ENCODE measurements at regions not wholly inside any gene's neighbourhood (a gene's known extent, or its start where the extent isn't known, plus 50 kb on each side); places are given as distances from the start of the nearest gene placed in this dataset.

DNA sequence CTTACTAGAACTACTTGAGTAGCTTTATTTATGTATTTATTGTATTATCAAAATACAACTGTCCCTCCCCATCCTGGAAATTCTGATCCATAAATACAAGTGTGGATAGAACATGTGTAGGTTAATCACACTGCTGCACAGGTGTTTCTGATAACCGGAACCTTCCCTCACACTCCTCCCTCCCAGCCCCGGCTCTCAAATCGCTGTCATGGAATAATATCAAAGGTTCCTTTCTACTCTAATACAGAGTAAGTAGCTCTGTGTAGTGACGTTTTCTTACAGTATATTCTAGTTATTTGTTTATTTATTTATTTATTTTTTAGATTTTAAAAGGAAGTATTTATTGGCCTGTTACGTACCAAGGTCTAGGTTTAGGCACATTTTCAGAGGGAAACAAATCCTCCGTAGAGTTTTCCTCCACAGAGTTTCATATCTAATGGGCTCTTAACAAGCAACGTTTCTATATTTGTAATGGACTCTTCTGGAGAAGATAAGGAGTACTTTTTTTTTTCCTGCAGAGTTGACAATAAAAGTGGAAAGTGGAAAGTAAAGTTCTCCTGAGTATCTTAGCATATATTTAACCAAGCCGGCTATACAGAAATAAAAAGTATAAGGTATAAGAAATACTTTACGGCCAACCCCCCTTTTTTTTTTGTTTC, 129.0 kb upstream of the CARD18 start:
- Histone ChIP-seq H3K27me3 (replicated peaks in 1 of 4; ENCODE audit: control extremely low read depth in 1 of 4, control insufficient read depth in 3 of 4, insufficient read depth in 4 of 4, low read length in 3 of 4) (no peaks in the 10 kb centered on the region), H3K36me3 (replicated peaks in 1 of 2; ENCODE audit: control extremely low read depth in 1 of 2, control insufficient read depth in 1 of 2, extremely low read depth in 1 of 2, insufficient read depth in 2 of 2, low read length in 1 of 2) (no peaks in the 10 kb centered on the region), H3K27ac (ENCODE audit: low read length in 2 of 2) (no peak overlapping the region), H3K79me2 (ENCODE audit: control insufficient read depth, insufficient read depth, low read length) (no peaks in the 10 kb centered on the region), H3K9me3 (ENCODE audit: control extremely low read depth in 1 of 3, control insufficient read depth in 2 of 3, insufficient read depth in 1 of 3, low read length in 2 of 3) (peaks cover 0 to 2% (median 0%) of the 10 kb centered on the region in 3 donors), H3K9ac (ENCODE audit: low read length) (no peak overlapping the region), H3K4me1 (ENCODE audit: control insufficient read depth in 2 of 2, insufficient read depth in 2 of 2, low read length in 2 of 2) (no peaks in the 10 kb centered on the region), H3K4me3 (ENCODE audit: control extremely low read depth in 1 of 5, extremely low read depth in 1 of 5, insufficient read depth in 1 of 5, low read depth in 2 of 5, low read length in 4 of 5) (no peak overlapping the region), H2AFZ (ENCODE audit: insufficient read depth, low read depth, low read length, poor library complexity, severe bottlenecking) (no peak overlapping the region), H4K20me1 (ENCODE audit: control insufficient read depth, insufficient read depth, low read length, poor library complexity, severe bottlenecking) (no peaks in the 10 kb centered on the region), H3K4me2 (replicated peaks; ENCODE audit: low read depth, low read length, poor library complexity, severe bottlenecking) (no peak overlapping the region)
- TF ChIP-seq EZH2 (IDR thresholded peaks at IDR 0.05; ENCODE audit: borderline replicate concordance, insufficient read depth, low read depth, low read length, poor library complexity, severe bottlenecking) (no peak), CTCF (IDR thresholded peaks at IDR 0.05) (no peak)
- ATAC-seq (ENCODE audit: low read depth) (no peak), DNase-seq (no peak)
- H3K27me3 Mint-ChIP-seq, result peaks cover 3% of the 10 kb centered on the region
- no CpG with 5 or more reads among the region's 9 CpGs for WGBS (ENCODE audit: insufficient coverage)
- no peaks in the 10 kb centered on the region for H3K4me1 Mint-ChIP-seq
- ChIA-PET CTCF (no interaction called here), POLR2A (no interaction called here)
- no peak overlapping the region for H3K27ac Mint-ChIP-seq
- intact Hi-C loops (cut with micrococcal nuclease), result no loop called here
- no peaks in the 10 kb centered on the region for H3K9me3 Mint-ChIP-seq (ENCODE audit: insufficient read depth)
- H3K4me3 Mint-ChIP-seq, result no peak overlapping the region

DNA sequence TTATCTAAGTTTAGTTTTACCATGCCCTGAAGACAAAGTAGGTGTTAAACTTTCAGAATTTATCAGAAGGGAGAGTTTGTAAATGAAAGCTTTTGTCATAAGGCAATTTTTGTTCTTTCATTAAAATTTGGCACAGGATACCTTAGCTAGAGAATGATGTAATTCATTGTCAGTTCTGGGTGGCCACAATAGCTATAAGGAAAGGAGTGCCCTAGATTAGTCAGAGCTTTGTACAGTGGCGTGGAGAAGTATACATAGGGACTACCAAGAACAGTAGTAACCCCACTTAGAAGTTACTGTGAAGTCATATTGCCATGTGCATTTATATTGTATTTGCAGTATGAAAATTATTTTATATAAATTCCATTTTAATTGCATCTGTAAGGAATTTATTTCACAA, 126.3 kb upstream of the CARD18 start:
- CTCF ChIA-PET, result no interaction called here
- H3K4me2 ChIP-seq (replicated peaks; ENCODE audit: low read depth, low read length, poor library complexity, severe bottlenecking), result no peak overlapping the region
- H3K79me2 ChIP-seq (ENCODE audit: control insufficient read depth, insufficient read depth, low read length), result no peaks in the 10 kb centered on the region
- intact Hi-C loops (cut with micrococcal nuclease), result no loop called here
- WGBS (ENCODE audit: insufficient coverage), result no CpG with 5 or more reads among the region's 1 CpG
- no peaks in the 10 kb centered on the region for H3K27me3 ChIP-seq (replicated peaks in 1 of 4; ENCODE audit: control extremely low read depth in 1 of 4, control insufficient read depth in 3 of 4, insufficient read depth in 4 of 4, low read length in 3 of 4)
- Mint-ChIP-seq H3K9me3 (ENCODE audit: insufficient read depth) (no peaks in the 10 kb centered on the region), H3K4me3 (no peak overlapping the region), H3K4me1 (no peaks in the 10 kb centered on the region), H3K27ac (no peak overlapping the region), H3K27me3 (peaks cover 6% of the 10 kb centered on the region)
- ATAC-seq (ENCODE audit: low read depth), result no peak
- H3K9ac ChIP-seq (ENCODE audit: low read length), result no peak overlapping the region
- H4K20me1 ChIP-seq (ENCODE audit: control insufficient read depth, insufficient read depth, low read length, poor library complexity, severe bottlenecking), result no peaks in the 10 kb centered on the region
- H3K9me3 ChIP-seq (ENCODE audit: control extremely low read depth in 1 of 3, control insufficient read depth in 2 of 3, insufficient read depth in 1 of 3, low read length in 2 of 3), result peaks cover 0 to 2% (median 0%) of the 10 kb centered on the region in 3 donors
- no peak overlapping the region for H3K4me3 ChIP-seq (ENCODE audit: control extremely low read depth in 1 of 5, extremely low read depth in 1 of 5, insufficient read depth in 1 of 5, low read depth in 2 of 5, low read length in 4 of 5)
- H2AFZ ChIP-seq (ENCODE audit: insufficient read depth, low read depth, low read length, poor library complexity, severe bottlenecking), result no peak overlapping the region
- TF ChIP-seq EZH2 (IDR thresholded peaks at IDR 0.05; ENCODE audit: borderline replicate concordance, insufficient read depth, low read depth, low read length, poor library complexity, severe bottlenecking) (no peak), CTCF (IDR thresholded peaks at IDR 0.05) (no peak)
- no peaks in the 10 kb centered on the region for H3K4me1 ChIP-seq (ENCODE audit: control insufficient read depth in 2 of 2, insufficient read depth in 2 of 2, low read length in 2 of 2)
- no peak overlapping the region for H3K27ac ChIP-seq (ENCODE audit: low read length in 2 of 2)
- no peaks in the 10 kb centered on the region for H3K36me3 ChIP-seq (replicated peaks in 1 of 2; ENCODE audit: control extremely low read depth in 1 of 2, control insufficient read depth in 1 of 2, extremely low read depth in 1 of 2, insufficient read depth in 2 of 2, low read length in 1 of 2)
- DNase-seq, result no peak
- POLR2A ChIA-PET, result no interaction called here

Measured in B cell (primary cell).